Breast epithelium (tissue), 4 donors: ENCODE measurements at regions not wholly inside any gene's neighbourhood (a gene's known extent, or its start where the extent isn't known, plus 50 kb on each side); places are given as distances from the start of the nearest gene placed in this dataset.

Experiments
- DNase-seq, 2 donors: peaks; one replicate each; pipeline ENCODE4 v3.0.0-alpha.2; 2019; ENCODE audit warnings: low spot score in 2 of 2
- H3K27ac ChIP-seq, 2 donors: fragments of 200-600 bp; sonication (generic) in 1 of 2; one replicate each; pipeline ENCODE4 v1.5.1; 2016 to 2019; ENCODE audit warnings: mild to moderate bottlenecking in 1 of 2
- H3K27me3 ChIP-seq, 2 donors: fragments of 200-600 bp; sonication (generic) in 1 of 2; one replicate each; pipeline versions ENCODE4 v1.5.1 to v1.6.0; 2017 to 2019; ENCODE audit warnings: control low read depth in 1 of 2, mild to moderate bottlenecking in 1 of 2
- H3K36me3 ChIP-seq: fragments of 200-600 bp; one replicate; pipeline ENCODE4 v1.5.1; 2019
- H3K4me1 ChIP-seq, 2 donors: fragments of 200-600 bp; sonication (generic); one replicate each; pipeline ENCODE4 v1.5.1; 2016 to 2019; ENCODE audit warnings: control low read depth in 1 of 2
- H3K4me3 ChIP-seq, 3 donors: fragments of 200-600 bp; sonication (generic); 1 replicate in 2 of 3; 2 replicates in 1 of 3; pipeline ENCODE4 v1.5.1; 2016 to 2019; ENCODE audit warnings: mild to moderate bottlenecking in 3 of 3, moderate library complexity in 2 of 3
- H3K9me3 ChIP-seq, 2 donors: fragments of 200-600 bp; sonication (generic) in 1 of 2; one replicate each; pipeline ENCODE4 v1.5.1; 2016 to 2019; ENCODE audit warnings: control low read depth in 1 of 2
- POLR2A ChIP-seq: fragments of 450-650 bp; IDR thresholded peaks from one replicate; pipeline ENCODE4 v1.6.1; 2016; ENCODE audit warnings: antibody characterized with exemption, mild to moderate bottlenecking, moderate library complexity
- POLR2AphosphoS5 ChIP-seq, 3 donors: sonication (generic); formaldehyde crosslinking; IDR thresholded peaks; one replicate each; pipeline ENCODE4 v1.6.1; 2017; ENCODE audit warnings: antibody characterized with exemption in 3 of 3
- intact Hi-C: fragments of 100-400 bp; cut with DNase I; formaldehyde crosslinking; loops from one replicate; pipeline ENCODE4 v1.15.1; 2023; ENCODE audit warnings: low total_unique reads
- TF ChIP-seq, protein P1 (sequence below), 3 donors: fragments of 450-650 bp; IDR thresholded peaks; one replicate each; pipeline ENCODE4 v1.5.1; 2016 to 2017; ENCODE audit warnings: antibody characterized with exemption in 3 of 3, mild to moderate bottlenecking in 3 of 3, moderate library complexity in 3 of 3

DNA sequence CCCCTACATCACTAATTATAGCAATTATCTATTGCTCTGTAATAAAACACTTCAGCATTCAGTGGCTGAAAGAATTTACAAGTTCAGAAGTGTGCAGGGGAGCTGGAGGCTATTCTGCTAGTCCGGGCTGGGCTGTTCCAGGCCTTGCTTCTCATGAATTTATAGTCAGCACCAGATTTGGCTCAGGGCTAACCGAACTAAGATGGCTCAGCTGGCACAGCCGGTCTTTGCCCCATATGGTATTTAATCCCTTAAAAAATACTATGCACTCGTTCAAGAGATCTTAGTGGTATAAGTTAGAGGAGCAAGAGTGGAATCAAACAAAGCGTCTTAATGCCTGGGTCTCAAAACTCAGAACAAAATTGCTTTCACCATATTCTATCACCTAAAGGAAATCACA, 932.9 kb downstream of the XPNPEP1 start:
- no peak for DNase-seq
- Histone ChIP-seq H3K9me3 (no peaks in the 10 kb centered on the region), H3K4me1 (no peaks in the 10 kb centered on the region), H3K27me3 (no peaks in the 10 kb centered on the region), H3K36me3 (no peaks in the 10 kb centered on the region), H3K27ac (no peak overlapping the region), H3K4me3 (no peak overlapping the region)
- intact Hi-C loops = no loop called here
- no peak for TF ChIP-seq POLR2A
- TF ChIP-seq, protein P1, sequence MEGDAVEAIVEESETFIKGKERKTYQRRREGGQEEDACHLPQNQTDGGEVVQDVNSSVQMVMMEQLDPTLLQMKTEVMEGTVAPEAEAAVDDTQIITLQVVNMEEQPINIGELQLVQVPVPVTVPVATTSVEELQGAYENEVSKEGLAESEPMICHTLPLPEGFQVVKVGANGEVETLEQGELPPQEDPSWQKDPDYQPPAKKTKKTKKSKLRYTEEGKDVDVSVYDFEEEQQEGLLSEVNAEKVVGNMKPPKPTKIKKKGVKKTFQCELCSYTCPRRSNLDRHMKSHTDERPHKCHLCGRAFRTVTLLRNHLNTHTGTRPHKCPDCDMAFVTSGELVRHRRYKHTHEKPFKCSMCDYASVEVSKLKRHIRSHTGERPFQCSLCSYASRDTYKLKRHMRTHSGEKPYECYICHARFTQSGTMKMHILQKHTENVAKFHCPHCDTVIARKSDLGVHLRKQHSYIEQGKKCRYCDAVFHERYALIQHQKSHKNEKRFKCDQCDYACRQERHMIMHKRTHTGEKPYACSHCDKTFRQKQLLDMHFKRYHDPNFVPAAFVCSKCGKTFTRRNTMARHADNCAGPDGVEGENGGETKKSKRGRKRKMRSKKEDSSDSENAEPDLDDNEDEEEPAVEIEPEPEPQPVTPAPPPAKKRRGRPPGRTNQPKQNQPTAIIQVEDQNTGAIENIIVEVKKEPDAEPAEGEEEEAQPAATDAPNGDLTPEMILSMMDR (IDR thresholded peaks at IDR 0.05) = no peak
- TF ChIP-seq POLR2AphosphoS5 (IDR thresholded peaks at IDR 0.05) = no peak

DNA sequence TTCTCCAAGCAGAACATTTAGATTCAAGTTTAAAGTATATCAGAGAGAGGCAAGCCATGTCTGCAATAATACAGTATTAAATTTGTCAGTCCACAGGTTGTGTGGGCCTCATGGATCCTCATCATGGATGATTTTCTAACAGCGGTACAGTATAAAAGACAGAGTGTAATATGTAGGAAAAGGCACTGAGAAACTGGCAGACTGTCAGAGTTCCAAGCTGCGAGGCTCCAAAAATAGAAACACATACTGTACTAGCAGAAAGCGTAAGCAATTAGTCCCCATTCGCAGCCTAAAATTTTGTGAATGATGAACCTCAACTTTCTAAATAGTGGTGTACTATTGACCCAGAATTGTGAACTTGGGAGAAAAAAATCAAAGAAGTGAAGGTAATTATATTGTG, 933.3 kb downstream of the XPNPEP1 start:
- no peaks in the 10 kb centered on the region for H3K27me3 ChIP-seq
- TF ChIP-seq POLR2AphosphoS5 (IDR thresholded peaks at IDR 0.05) (no peak), POLR2A (no peak)
- TF ChIP-seq, protein P1 (IDR thresholded peaks at IDR 0.05) = no peak
- H3K4me3 ChIP-seq = no peak overlapping the region
- no peaks in the 10 kb centered on the region for H3K36me3 ChIP-seq
- H3K9me3 ChIP-seq = no peaks in the 10 kb centered on the region
- DNase-seq = no peak
- no peak overlapping the region for H3K27ac ChIP-seq
- H3K4me1 ChIP-seq = no peaks in the 10 kb centered on the region
- intact Hi-C loops = no loop called here

DNA sequence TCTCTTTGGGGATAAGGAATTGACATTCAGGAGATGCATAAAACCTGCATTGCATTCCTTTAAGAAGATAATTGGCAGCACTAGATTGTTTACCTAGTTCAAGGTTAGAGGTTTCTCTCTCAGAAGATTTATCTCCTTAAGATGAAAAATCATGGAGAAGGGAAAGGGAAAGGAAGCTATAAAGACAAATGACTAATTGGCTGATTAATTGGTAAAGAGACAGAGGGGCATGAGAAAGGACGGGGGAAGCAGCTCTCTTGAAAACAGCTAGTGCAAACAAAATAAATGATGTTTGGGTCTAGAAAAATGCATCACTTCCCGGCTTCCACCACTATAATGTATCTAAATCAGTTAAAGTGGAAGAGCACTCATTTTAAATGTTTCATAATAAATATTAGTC, 941.2 kb downstream of the XPNPEP1 start:
- Histone ChIP-seq H3K36me3 (no peaks in the 10 kb centered on the region), H3K27ac (no peak overlapping the region), H3K4me1 (no peaks in the 10 kb centered on the region), H3K9me3 (peaks cover 0 to 21% of the 10 kb centered on the region in 2 donors), H3K27me3 (no peaks in the 10 kb centered on the region), H3K4me3 (no peak overlapping the region)
- no peak for TF ChIP-seq POLR2A
- no peak for TF ChIP-seq POLR2AphosphoS5 (IDR thresholded peaks at IDR 0.05)
- TF ChIP-seq, protein P1 (IDR thresholded peaks at IDR 0.05) = no peak
- no peak for DNase-seq
- intact Hi-C loops = no loop called here

DNA sequence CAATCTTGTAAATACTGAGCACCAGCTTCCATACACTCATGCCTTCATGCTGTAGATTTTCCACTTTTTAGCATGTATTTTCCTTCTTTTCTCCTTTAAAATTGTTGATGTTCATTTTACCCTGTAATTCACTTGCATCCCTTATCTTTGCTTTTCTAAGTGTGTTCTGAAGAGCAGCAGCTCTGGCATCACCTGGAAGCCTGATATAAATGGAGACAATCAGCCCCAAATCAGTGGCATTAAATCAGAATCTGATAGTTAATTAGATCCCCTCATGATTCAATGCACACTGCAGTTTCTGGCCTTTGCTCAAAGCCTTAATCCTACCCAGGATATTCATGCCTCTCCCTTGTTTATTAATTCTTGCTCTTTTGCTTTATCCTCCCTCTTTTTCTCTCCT, 942.4 kb downstream of the XPNPEP1 start:
- Histone ChIP-seq H3K36me3 (no peaks in the 10 kb centered on the region), H3K9me3 (peaks cover 0 to 27% of the 10 kb centered on the region in 2 donors), H3K4me3 (no peak overlapping the region), H3K27ac (no peak overlapping the region), H3K4me1 (no peaks in the 10 kb centered on the region), H3K27me3 (no peaks in the 10 kb centered on the region)
- intact Hi-C loops = no loop called here
- no peak for DNase-seq
- TF ChIP-seq POLR2A (no peak), POLR2AphosphoS5 (IDR thresholded peaks at IDR 0.05) (no peak)
- TF ChIP-seq, protein P1 (IDR thresholded peaks at IDR 0.05) = no peak

DNA sequence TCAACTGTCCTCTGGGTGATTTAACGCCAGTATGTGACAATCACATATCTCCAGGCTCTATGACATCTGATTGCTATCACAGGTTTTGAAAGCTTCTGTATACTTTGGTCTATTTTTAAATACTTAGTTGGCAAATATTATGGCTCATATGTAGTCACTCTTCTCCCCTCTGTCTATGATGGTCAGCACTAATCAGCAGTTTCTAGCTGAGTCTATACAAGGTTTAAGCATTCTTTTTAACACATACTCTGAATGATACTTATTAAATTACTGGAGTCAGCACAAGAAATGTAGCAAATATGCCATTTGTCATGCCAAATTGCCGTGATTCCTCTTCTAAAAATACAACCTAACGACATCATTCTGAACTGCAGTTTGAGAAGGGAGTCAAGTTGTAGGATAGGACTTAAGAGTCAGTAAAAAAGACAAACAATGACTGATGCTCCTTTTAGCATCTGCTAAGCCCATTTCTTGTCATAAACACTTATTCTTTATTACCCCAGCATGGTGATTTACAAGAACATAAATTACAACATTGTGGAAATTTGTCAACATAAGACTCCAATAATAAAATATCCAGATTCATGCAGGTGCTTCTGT, 947.8 kb downstream of the XPNPEP1 start:
- H3K27ac ChIP-seq = no peak overlapping the region
- H3K4me1 ChIP-seq = no peaks in the 10 kb centered on the region
- no peaks in the 10 kb centered on the region for H3K27me3 ChIP-seq
- TF ChIP-seq, protein P1 (IDR thresholded peaks at IDR 0.05) = no peak
- no peak for TF ChIP-seq POLR2AphosphoS5 (IDR thresholded peaks at IDR 0.05)
- TF ChIP-seq POLR2A = no peak
- H3K4me3 ChIP-seq = no peak overlapping the region
- intact Hi-C loops = no loop called here
- no peaks in the 10 kb centered on the region for H3K36me3 ChIP-seq
- no peak for DNase-seq
- peaks cover 0 to 27% of the 10 kb centered on the region in 2 donors for H3K9me3 ChIP-seq
